GM19328 (cell line): ENCODE measurements at regions not wholly inside any gene's neighbourhood (a gene's known extent, or its start where the extent isn't known, plus 50 kb on each side); places are given as distances from the start of the nearest gene placed in this dataset.
"Not testable (repeated sequence)": the region's sequence is repeated elsewhere in the genome, so short reads cannot be mapped to it uniquely, and the experiment has no call there.

Experiments used
- ATAC-seq: cut with Tn5 transposase; IDR thresholded peaks from one replicate; pipeline ENCODE4 v1.9.1; 2021; ENCODE audit warnings: mild to moderate bottlenecking, moderate library complexity; ENCODE audit not compliant: unreplicated experiment

DNA sequence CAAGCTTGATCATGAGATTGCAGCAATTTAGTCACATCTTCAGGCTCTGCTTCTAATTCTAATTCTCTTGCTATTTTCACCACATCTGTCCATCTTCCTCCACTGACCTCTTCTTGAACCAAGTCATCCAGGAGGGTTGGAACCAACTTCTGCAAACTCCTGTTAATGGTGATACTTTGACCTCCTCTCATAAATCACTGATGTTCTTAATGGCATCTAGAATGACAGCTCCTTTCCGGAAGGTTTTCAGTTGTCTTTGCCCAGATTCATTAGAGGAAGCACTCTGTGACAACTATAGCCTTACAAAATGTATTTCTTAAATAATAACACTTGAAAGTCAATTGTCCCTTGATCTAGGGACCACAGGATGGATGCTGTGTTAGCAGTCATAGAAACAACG, 136.2 kb downstream of the IGLL1 start:
- not testable (repeated sequence) for ATAC-seq

GRCh38 chr22:23439581-23439980, 140.5 kb downstream of the IGLL1 start:
- ATAC-seq = not testable (repeated sequence)

GRCh38 chr22:23438216-23438615, 141.9 kb downstream of the IGLL1 start:
- ATAC-seq = no peak

DNA sequence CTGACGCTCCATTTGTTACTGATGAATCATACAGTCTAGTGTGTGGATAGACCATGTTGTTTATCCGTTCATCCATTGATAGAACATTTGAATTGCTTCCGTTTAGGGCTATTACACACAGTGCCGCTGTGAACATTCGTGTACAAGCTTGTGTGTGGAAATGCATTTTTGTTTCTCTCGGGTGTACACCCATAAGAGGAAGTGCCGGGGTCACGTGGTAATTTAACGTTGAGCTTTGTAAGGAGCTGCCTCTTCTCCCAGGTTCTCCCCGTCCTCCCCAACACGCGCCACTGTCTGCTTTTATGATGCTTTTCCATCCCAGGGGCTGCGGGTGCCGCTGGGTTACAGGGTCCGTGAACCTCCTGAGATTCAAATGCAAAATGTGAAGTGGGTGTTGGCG, 142.3 kb downstream of the IGLL1 start:
- no peak for ATAC-seq

DNA sequence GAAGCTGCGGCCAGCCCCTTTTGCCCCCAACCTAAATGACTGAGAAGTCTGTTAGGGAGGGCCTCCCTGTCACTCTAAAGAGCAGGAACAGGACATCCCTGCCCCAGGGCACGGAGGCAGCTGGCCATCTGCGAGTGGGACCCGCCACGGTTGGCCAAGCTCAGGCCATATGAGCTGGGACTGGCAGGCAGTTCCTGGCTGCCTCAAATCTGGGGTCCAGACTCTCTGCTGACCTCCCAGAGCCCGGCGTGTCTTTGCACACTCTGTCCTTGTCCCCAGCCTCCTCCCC, 143.0 kb downstream of the IGLL1 start:
- not testable (repeated sequence) for ATAC-seq

DNA sequence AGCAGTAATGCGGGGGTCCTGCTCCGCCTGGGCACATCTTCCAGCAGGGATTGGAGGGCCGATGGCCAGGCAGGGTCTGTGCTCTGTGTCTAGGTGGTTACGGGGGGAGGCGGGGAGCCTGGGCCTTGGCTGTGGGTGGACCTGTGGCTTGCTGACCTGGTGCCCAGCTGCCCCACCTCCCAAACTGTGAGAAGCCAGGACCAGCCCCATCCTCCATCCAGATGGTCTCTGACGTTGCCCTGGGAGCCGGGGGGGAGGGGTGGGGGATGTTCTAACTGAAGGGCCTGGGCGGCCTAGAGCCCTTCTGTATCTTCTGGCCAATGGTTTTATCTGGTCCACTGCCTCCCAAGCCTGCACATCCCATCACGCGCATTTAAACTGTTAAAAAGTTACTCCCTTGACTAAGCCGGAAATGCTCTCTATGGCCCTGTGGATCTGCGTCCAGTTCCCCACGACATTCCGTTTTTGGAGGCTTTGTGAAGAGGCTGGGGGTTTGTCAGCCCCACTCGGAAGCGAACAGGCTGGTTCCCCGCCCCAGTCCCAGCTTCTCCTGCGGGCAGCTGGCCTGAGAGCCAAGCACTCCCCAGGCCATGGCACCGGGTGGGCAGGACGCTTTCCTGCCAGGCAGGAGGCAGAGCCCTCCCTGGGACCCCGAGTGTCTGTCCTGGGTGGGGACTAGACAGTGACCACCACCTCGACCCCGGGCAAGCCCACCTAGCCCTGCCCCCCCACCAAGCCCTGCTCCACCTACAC, 143.6 kb downstream of the IGLL1 start:
- not testable (repeated sequence) for ATAC-seq

GRCh38 chr22:23435186-23435585, 144.9 kb downstream of the IGLL1 start:
- ATAC-seq = not testable (repeated sequence)

DNA sequence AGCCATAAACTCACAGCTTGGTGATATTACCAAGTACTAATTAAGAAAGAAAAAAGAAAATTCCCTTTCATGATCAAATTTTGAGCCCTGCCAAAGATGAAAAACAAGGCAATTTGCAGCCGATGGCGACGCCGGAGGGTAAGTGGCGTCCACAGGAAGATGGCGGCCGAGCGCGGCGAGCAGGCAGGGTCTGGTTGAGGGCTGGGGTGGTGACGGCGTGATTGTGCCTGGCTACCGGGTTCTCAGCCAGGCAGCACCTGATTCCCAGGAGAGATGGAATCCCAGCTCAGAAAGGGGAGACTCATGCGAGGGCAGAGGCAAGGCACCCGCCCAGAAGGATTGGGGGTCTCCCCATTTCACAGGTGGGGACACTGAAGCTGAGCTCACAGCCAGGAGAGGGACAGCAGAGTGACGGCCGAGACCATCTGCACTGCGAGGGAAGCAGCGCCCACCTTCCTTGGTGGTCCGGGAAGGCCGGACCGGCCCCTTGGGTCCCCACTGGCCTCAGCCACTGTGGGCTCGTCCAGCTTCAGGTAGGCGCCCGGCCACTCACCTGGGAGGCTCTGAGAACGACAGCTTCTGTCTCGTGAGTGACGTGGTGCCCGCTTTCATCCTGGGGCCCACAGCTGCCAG, 145.8 kb downstream of the IGLL1 start:
- ATAC-seq = not testable (repeated sequence)

DNA sequence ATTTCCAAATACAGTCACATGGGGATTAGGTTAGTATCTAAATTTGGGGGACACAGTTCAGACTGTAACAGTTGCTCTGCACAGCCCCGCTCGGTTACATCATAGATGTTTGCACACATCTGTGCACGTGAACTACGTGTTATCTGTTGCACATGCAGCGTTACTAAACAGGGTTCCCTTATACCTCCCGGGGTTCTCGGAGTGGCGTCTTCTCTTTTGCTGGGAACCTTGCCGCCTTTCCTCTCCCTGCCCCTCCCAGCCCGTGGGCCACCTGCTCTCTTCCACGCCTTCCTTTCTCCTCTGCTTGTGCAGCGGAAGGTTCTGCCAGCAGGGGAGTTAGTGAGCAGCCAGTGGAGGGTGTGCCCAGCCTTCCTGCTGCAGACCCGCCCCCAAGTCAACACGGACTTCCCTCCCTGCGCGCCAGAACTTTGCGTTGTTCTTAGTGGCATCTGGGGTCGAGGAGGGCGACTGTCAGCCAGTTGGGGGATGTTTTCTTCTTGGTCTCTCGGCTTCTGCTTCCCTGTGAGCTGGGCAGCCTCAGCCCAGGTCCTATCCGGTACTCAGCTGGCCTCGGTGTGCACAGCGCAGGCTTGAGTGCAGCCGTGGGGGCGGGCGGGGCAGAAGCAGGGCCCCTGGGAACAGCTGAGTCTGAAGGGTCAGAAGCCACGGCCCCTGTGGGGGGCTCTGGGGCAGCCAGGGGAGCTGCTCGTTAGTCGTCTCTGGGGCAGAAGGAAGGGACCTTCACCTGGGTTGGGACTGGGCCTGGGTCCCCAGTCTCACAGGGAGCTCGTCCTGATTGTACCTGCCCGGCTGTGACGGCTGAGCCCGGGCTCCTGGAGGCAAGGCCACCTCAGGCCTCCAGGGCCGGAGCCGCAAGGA, 146.7 kb downstream of the IGLL1 start:
- ATAC-seq = not testable (repeated sequence)

GRCh38 chr22:23432719-23433118, 147.4 kb downstream of the IGLL1 start:
- not testable (repeated sequence) for ATAC-seq

- ATAC-seq = no peak
These were observed 148.6 kb downstream of the IGLL1 start for GRCh38 chr22:23431337-23432072.

- not testable (repeated sequence) for ATAC-seq
These were observed 155.5 kb downstream of the IGLL1 start for GRCh38 chr22:23424551-23425068.

GRCh38 chr22:23424031-23424430, 156.1 kb downstream of the IGLL1 start:
- ATAC-seq = no peak

DNA sequence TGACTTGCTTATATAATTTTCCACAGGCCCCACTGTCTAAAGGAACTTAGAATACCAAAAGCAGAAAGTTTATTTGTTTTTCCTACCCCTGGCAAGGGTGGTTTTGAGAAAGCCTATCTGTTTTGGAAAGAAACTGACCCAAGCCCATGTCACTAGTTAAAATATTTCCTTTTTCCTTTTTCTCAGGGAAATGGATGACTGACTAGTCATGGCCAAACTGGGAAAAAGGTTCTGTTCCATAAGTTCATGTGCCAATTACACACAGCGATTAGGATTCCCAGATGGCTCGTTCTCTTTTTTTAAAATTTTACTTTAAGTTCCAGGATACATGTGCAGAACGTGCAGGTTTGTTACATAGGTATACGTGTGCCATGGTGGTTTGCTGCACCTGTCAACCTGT, 157.8 kb downstream of the IGLL1 start:
- not testable (repeated sequence) for ATAC-seq

DNA sequence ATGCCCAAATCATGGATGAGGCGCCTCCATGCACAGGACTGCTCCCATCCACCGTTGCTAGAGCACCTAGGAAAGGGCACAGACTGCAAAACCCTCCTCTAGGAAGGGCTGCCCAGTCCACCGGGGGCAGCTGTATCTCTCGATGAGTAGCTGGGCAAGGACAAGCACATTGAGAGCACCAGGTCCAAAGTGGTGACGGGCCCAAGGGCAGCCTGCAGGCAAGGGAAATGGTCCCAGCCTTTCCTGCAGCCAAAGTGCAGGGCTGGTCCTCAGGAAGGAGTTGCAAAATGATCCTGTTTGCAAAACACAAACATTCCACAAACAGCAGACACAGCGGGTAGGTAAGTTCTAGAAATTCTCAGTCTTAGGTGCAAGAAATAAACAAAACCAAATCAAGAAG, 158.8 kb downstream of the IGLL1 start:
- ATAC-seq = not testable (repeated sequence)

- no peak for ATAC-seq
These were observed 160.2 kb downstream of the IGLL1 start for GRCh38 chr22:23419931-23420330.

DNA sequence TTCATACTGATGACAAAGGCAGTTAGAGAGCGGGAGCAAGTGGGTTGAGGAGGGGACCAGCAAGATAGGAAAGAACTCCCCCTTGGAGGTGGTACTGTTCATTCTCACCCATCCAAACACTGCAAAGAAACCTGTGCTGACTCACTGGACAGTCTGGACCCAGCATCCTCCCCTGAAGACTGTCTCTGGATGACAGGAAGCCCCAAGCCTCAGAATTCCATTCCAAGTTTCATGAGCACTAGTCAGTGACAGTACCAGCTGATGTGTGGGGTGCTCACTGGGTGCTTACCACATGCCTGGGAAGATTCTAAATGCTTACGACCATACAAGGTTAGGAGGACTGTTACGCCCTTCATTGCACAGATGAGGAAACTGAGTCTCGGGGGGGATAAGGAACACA, 160.9 kb downstream of the IGLL1 start:
- ATAC-seq = no peak

GRCh38 chr22:23418159-23418788, 161.8 kb downstream of the IGLL1 start:
- ATAC-seq = no peak

DNA sequence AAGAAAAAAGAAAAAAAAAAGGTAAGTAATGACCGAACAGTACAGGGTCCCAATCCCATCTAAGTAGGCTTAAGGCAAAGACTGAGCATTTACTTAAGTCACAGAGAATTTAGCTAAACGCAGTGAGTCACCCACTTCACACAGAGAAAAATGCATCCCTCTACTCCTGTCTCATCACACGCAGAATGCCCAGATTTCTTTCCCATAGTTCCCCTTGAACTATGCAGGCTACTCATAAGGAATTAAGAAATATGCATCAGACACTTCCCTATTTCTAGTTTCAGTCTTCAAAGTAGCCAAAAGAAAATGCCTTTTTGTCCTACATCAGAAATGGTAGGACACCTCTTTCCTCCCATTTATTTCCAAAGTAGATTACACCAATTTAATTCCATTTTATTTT, 162.8 kb downstream of the IGLL1 start:
- not testable (repeated sequence) for ATAC-seq

DNA sequence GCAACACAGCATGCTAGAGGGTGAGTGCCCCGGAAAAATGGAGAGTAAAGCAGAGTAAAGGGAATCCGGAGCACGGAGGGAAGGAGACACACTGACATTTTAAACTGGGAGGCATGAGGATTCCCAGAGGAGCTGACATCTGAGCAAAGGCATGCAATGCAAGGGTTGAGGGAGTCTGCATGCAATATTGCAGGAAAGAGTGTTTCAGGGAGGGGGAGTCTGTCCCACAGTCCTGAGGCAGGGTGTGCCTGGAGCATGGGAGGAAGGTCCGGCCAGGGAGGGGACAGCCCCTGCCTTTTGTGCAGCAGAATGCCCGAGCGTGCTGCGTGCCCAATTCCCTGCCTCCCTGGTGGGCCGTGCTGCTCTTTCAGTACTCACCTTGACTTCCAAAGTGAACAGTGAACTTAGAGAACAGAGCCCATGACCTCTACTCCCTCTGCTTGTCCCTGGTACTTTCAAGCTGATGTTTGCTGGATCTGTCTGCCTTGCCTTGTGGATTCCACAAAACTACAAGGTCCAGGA, 163.9 kb downstream of the IGLL1 start:
- not testable (repeated sequence) for ATAC-seq
